PFSK-1 (cell line): ENCODE measurements at regions not wholly inside any gene's neighbourhood (a gene's known extent, or its start where the extent isn't known, plus 50 kb on each side); places are given as distances from the start of the nearest gene placed in this dataset.

Experiments
- FOXP2 ChIP-seq: optimal IDR thresholded peaks from 2 replicates; pipeline ENCODE3; 2011; ENCODE audit warnings: borderline replicate concordance, control low read depth, inconsistent platforms; ENCODE audit not compliant: insufficient read depth; ENCODE audit errors: extremely low read length, extremely low read depth
- POLR2AphosphoS5 ChIP-seq: IDR thresholded peaks from 2 replicates; pipeline ENCODE4 v1.6.1; 2012; ENCODE audit warnings: low read depth, mild to moderate bottlenecking, control low read depth, low read length, moderate library complexity
- REST ChIP-seq, 2 experiments: IDR thresholded peaks; 2 replicates each; pipeline versions ENCODE4 v1.6.1 to v1.8.0; 2011 to 2012; ENCODE audit warnings: low read depth in 2 of 2, low read length in 2 of 2, control low read depth in 1 of 2, inconsistent platforms in 1 of 2, mild to moderate bottlenecking in 1 of 2, moderate library complexity in 1 of 2; ENCODE audit not compliant: insufficient read depth in 1 of 2
- SIN3A ChIP-seq: IDR thresholded peaks from 2 replicates; pipeline ENCODE4 v1.6.1; 2012; ENCODE audit warnings: mild to moderate bottlenecking, low read length, moderate library complexity, borderline replicate concordance; ENCODE audit not compliant: insufficient read depth
- TAF1 ChIP-seq: IDR thresholded peaks from 2 replicates; pipeline ENCODE4 v1.6.1; 2012; ENCODE audit warnings: low read length, control low read depth, borderline replicate concordance; ENCODE audit not compliant: insufficient read depth

DNA sequence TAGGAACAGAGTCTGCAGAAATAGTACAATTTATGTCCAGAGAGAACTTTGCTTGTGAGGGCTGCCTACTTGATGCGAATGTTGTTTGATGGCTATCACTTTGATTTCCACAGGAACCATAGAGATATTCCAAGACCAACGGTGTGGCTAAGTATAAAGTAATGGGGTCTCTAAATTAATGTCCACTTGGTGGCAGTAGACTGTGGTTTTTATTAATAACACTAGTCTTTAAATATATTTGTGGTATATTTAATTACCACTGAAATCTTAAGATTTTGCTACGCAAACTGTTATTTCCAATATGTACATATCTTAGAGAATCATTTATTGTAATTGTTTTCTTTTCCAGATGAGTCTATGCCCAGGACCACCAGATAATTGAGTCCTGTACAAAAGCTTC lies 647.9 kb downstream of the PLA2G4A start:
- TF ChIP-seq FOXP2 (no peak), SIN3A (no peak), POLR2AphosphoS5 (no peak), TAF1 (no peak), REST (IDR thresholded peaks at IDR 0.05; ENCODE audit: insufficient read depth in 1 of 2, low read depth in 2 of 2, low read length in 2 of 2) (no peak)

DNA sequence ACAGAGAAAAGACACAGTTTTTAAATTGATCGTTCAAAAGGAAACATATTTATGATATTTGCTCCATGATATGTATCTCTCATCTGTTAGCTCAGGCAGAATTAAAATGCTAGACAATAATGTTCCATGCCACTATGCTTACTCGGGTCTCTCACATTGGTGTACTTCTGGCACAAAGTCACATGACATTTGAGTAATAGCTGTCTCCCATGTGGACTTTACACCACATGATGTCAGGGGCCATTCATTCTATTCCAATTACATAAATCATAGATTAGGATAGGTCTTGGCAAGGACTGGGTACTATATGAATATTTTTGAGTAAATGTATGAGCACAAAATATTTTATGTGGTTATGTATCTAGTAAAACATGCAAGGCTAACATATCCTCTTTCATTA lies 648.4 kb downstream of the PLA2G4A start:
- no peak for TF ChIP-seq FOXP2
- no peak for TF ChIP-seq SIN3A
- no peak for TF ChIP-seq TAF1
- no peak for TF ChIP-seq POLR2AphosphoS5
- TF ChIP-seq REST (IDR thresholded peaks at IDR 0.05; ENCODE audit: insufficient read depth in 1 of 2, low read depth in 2 of 2, low read length in 2 of 2): no peak

DNA sequence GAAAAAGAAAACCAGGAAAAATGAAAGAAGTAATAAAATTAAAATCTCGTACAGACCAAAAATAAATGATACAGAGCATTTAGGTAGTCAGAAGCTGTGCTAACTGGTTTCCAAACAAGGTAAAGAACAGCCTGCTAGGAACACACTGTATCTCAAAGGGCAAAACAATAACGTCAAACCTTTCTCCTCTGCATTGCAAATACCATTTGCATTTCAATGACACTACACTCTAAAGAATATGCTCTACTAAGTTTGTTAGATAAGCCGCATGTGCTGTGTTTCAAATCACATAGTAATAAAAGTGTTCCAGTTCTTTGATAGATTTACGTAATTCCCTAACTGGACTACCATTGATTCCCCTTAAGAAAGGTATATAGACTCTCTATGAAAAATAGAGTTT lies 648.8 kb downstream of the PLA2G4A start:
- TF ChIP-seq SIN3A (no peak), REST (IDR thresholded peaks at IDR 0.05; ENCODE audit: insufficient read depth in 1 of 2, low read depth in 2 of 2, low read length in 2 of 2) (no peak), FOXP2 (no peak), TAF1 (no peak)

DNA sequence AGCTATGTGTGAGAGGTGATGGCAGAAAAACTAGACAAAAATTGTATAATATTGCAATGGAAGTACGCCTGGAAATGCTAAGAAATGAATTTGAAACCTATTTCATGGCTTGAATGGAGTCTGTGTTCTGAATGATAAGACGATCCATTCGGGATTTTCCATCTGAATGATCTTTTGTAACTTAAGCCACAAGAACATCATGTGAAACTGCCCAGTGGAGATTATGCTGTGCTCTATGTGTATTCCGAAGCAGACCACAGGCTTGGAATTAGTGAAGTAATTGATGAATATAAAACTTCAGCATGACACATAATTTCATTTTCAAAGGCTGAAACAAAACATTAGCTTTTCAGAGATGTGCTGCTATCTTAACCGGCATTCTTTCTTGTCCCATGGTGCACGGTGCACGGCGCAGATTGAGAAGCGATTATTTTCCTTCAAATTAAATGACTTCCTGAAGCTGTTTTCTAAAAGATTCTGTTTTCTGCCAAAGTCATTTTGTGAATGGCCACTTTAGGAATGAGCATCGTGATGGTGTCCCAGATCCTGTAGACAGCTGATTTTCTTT lies 652.9 kb downstream of the PLA2G4A start:
- TF ChIP-seq SIN3A (no peak), FOXP2 (no peak)

GRCh38 chr1:187490266-187490665 lies 661.5 kb downstream of the PLA2G4A start:
- no peak for TF ChIP-seq POLR2AphosphoS5
- no peak for TF ChIP-seq SIN3A
- no peak for TF ChIP-seq TAF1
- no peak for TF ChIP-seq REST (IDR thresholded peaks at IDR 0.05; ENCODE audit: insufficient read depth in 1 of 2, low read depth in 2 of 2, low read length in 2 of 2)
- no peak for TF ChIP-seq FOXP2
